ENCODE measurements at regions not wholly inside any gene's neighbourhood (a gene's known extent, or its start where the extent isn't known, plus 50 kb on each side); places are given as distances from the start of the nearest gene placed in this dataset.

DNA sequence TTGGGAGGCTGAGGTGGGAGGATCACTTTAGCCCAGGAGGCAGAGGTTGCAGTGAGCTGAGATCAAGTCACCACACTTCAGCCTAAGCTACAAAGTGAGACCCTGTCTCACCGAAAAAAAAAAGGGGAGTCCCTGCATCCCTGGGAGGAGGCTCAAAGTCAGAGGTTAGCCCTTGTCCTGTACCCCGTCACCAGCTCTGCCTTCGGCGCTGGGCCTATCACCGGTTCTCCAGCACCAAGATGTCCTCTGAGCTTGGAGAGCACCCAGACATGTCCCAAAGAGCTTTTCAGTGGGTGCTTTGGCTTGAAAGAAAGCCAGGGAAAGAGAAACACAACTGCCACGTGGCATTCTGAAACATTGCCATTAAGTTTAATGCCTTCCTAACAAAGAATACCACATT lies 356.9 kb upstream of the TSHZ3 start:
- Histone ChIP-seq H3K4me1 (ENCODE audit: control insufficient read depth in 5 of 5, insufficient read depth in 5 of 5, low read length in 5 of 5) (peaks cover 0 to 22% (median 13%) of the 10 kb centered on the region in 5 donors), H3K4me3 (no peak overlapping the region), H3K27ac (ENCODE audit: low read depth in 1 of 2, low read length in 1 of 2) (no peak overlapping the region), H3K27me3 (ENCODE audit: control insufficient read depth in 3 of 3, insufficient read depth in 3 of 3, low read length in 2 of 3) (no peaks in the 10 kb centered on the region), H3K36me3 (ENCODE audit: control insufficient read depth in 4 of 4, insufficient read depth in 4 of 4, low read length in 4 of 4) (no peaks in the 10 kb centered on the region), H3K9ac (ENCODE audit: insufficient read depth in 1 of 2, low read length in 2 of 2) (no peak overlapping the region), H3K9me3 (ENCODE audit: control insufficient read depth in 4 of 4, insufficient read depth in 3 of 4, low read length in 3 of 4) (peaks cover 0 to 12% (median 5%) of the 10 kb centered on the region in 4 donors)
- WGBS, 2 donors: 87 to 91% methylated on average over 6 of the region's 6 CpGs
- no peak for ATAC-seq (ENCODE audit: insufficient read depth, low FRiP score)
- no peak for DNase-seq
- no peak for TF ChIP-seq CTCF (IDR thresholded peaks at IDR 0.05; ENCODE audit: control extremely low read depth, extremely low read depth)

- DNase-seq (peak; percentile 85 to 95 (median 95)), ATAC-seq (ENCODE audit: insufficient read depth, low FRiP score) (no peak)
- Histone ChIP-seq H3K27me3 (ENCODE audit: control insufficient read depth in 3 of 3, insufficient read depth in 3 of 3, low read length in 2 of 3) (no peaks in the 10 kb centered on the region), H3K9ac (ENCODE audit: insufficient read depth in 1 of 2, low read length in 2 of 2) (no peak overlapping the region), H3K36me3 (ENCODE audit: control insufficient read depth in 4 of 4, insufficient read depth in 4 of 4, low read length in 4 of 4) (no peaks in the 10 kb centered on the region), H3K27ac (ENCODE audit: low read depth in 1 of 2, low read length in 1 of 2) (no peak overlapping the region), H3K4me1 (ENCODE audit: control insufficient read depth in 5 of 5, insufficient read depth in 5 of 5, low read length in 5 of 5) (peaks cover 0 to 22% (median 7%) of the 10 kb centered on the region in 5 donors), H3K9me3 (ENCODE audit: control insufficient read depth in 4 of 4, insufficient read depth in 3 of 4, low read length in 3 of 4) (peaks cover 0 to 10% (median 5%) of the 10 kb centered on the region in 4 donors), H3K4me3 (no peak overlapping the region)
- TF ChIP-seq CTCF (IDR thresholded peaks at IDR 0.05; ENCODE audit: control extremely low read depth, extremely low read depth): no peak
- 72 to 76% methylated on average over 18 of the region's 18 CpGs for WGBS, 2 donors
Observed at GRCh38 chr19:31706691-31707620, 357.7 kb upstream of the TSHZ3 start.

- Histone ChIP-seq H3K4me3 (no peak overlapping the region), H3K9ac (ENCODE audit: insufficient read depth in 1 of 2, low read length in 2 of 2) (no peak overlapping the region), H3K27ac (ENCODE audit: low read depth in 1 of 2, low read length in 1 of 2) (no peak overlapping the region), H3K36me3 (ENCODE audit: control insufficient read depth in 4 of 4, insufficient read depth in 4 of 4, low read length in 4 of 4) (no peaks in the 10 kb centered on the region), H3K9me3 (ENCODE audit: control insufficient read depth in 4 of 4, insufficient read depth in 3 of 4, low read length in 3 of 4) (peaks cover 0 to 5% (median 2%) of the 10 kb centered on the region in 4 donors), H3K4me1 (ENCODE audit: control insufficient read depth in 5 of 5, insufficient read depth in 5 of 5, low read length in 5 of 5) (peaks cover 0 to 22% (median 7%) of the 10 kb centered on the region in 5 donors), H3K27me3 (ENCODE audit: control insufficient read depth in 3 of 3, insufficient read depth in 3 of 3, low read length in 2 of 3) (no peaks in the 10 kb centered on the region)
- WGBS, 2 donors: 89 to 94% methylated on average over 3 of the region's 3 CpGs
- no peak for DNase-seq
- no peak for ATAC-seq (ENCODE audit: insufficient read depth, low FRiP score)
- TF ChIP-seq CTCF (IDR thresholded peaks at IDR 0.05; ENCODE audit: control extremely low read depth, extremely low read depth): no peak
Observed at GRCh38 chr19:31708520-31708919, 359.3 kb upstream of the TSHZ3 start.

Data from lung (tissue), 11 donors.